ENCODE measurements at regions not wholly inside any gene's neighbourhood (a gene's known extent, or its start where the extent isn't known, plus 50 kb on each side); places are given as distances from the start of the nearest gene placed in this dataset.

DNA sequence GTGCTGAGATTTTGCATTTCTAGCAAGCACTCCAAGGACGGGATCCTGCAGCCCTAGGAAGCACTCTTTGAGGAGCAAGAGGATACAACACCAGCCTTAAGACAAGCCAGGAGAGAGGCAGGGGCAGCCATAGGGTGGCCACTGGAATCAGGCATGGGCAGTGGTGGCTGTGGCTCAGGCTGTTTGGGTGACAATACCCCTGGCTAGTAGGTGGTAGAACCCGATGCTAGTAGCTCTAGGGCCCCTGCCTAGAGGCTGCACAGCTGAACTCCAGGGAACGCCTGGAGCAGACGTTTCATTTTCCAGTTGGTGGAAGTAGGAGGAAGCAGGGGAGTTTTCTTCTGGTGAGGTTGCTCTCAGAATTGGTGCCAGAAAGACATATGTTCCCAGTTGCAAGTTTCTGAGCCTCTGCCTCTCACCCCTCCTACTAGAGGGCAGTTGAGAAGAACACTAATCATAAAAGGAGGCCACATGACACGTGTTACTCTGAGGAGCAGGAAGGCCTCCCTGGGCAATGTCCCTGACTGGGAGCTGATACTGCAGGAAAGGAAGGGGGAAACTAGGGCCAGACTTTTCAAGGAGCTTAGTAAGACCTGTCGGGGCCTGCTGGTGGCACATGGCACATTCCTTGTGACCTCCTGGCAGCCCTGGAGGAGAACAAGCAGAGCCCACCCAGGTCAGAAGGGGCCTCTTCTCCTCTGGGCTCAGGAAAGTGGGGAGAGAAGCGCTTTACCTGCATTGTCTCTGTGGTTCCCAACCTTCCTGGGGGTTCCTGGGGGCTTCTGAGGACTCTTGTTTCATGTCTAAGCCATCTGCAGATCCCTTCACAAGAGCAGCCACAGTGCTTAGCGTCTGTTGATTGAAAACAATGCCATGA, 56.6 kb upstream of the DRD2 start:
- no peak for ATAC-seq (ENCODE audit: low read depth)
- Histone ChIP-seq H3K4me2 (ENCODE audit: low read depth, low read length) (no peak overlapping the region), H2BK20ac (ENCODE audit: low read depth, low read length) (no peak overlapping the region), H3K79me1 (ENCODE audit: low read depth in 1 of 2, low read length in 2 of 2) (no peaks in the 10 kb centered on the region), H4K8ac (ENCODE audit: low read depth in 2 of 2, low read length in 2 of 2) (no peak overlapping the region), H3K9ac (ENCODE audit: low read depth, low read length) (no peak overlapping the region), H3K9me1 (ENCODE audit: insufficient read depth, low read length) (no peaks in the 10 kb centered on the region), H4K20me1 (ENCODE audit: insufficient read depth, low read length) (no peaks in the 10 kb centered on the region), H2AK5ac (ENCODE audit: low read depth, low read length) (no peak overlapping the region), H4K91ac (ENCODE audit: insufficient read depth, low read depth, low read length) (no peak overlapping the region), H3K4me3 (ENCODE audit: insufficient read depth, low read depth, low read length) (no peak overlapping the region), H3K23ac (ENCODE audit: low read depth, low read length) (no peak overlapping the region), H3K4ac (ENCODE audit: low read depth, low read length) (no peak overlapping the region), H3K56ac (ENCODE audit: extremely low read depth, insufficient read depth, low read length) (no peak overlapping the region), H3K18ac (ENCODE audit: low read depth, low read length) (no peak overlapping the region), H2BK15ac (ENCODE audit: low read depth, low read length) (no peak overlapping the region), H3K27ac (ENCODE audit: insufficient read depth, low read length) (no peak overlapping the region), H3K14ac (replicated peaks; ENCODE audit: low read depth, low read length) (no peak overlapping the region), H2AK9ac (replicated peaks; ENCODE audit: low read depth, low read length, poor library complexity) (no peak overlapping the region), H3K36me3 (ENCODE audit: control insufficient read depth, insufficient read depth, low read length) (no peaks in the 10 kb centered on the region), H3K9me3 (ENCODE audit: control insufficient read depth, insufficient read depth, low read length) (no peaks in the 10 kb centered on the region), H2BK5ac (ENCODE audit: low read depth, low read length, poor library complexity, severe bottlenecking) (no peak overlapping the region), H3K4me1 (ENCODE audit: control insufficient read depth, insufficient read depth, low read length) (no peaks in the 10 kb centered on the region), H2BK120ac (ENCODE audit: low read depth, low read length) (no peak overlapping the region), H2AFZ (replicated peaks; ENCODE audit: low read length, poor library complexity) (no peak overlapping the region), H3K27me3 (ENCODE audit: control insufficient read depth, insufficient read depth, low read length) (peaks cover 24% of the 10 kb centered on the region), H4K5ac (ENCODE audit: low read depth, low read length) (no peak overlapping the region)
- intact Hi-C loops (cut with micrococcal nuclease) (loop anchor here (1.0 to 10.0 kb wide), 4 partner anchors 150 to 1317 kb away; no protein-coding TSS in a partner anchor), in situ Hi-C loops (cut with MboI; ENCODE audit: low sequenced_read_pairs) (loop anchor here (5.0 to 25.0 kb wide), 2 partner anchors 225 to 1320 kb away; no protein-coding TSS in a partner anchor), dilution Hi-C loops (cut with HindIII; ENCODE audit: low sequenced_read_pairs, unreplicated experiment) (no loop called here)
- POLR2A ChIA-PET (ENCODE audit: unreplicated experiment) = no interaction called here
- 43% methylated on average over 1 of the region's 8 CpGs; no CpG with 5 or more reads in 1 of the 2 experiments for WGBS, 2 experiments (ENCODE audit: extremely low coverage in 2 of 2, insufficient read length in 1 of 2)
- CTCF ChIA-PET = interaction anchor here (0.6 kb wide), 1 partner anchor 37 kb away, joined by 3 read pairs; no protein-coding TSS in a partner anchor
- BruUV-seq (replicated peaks) = no TSS peak
- DNase-seq = no peak
- no peak for TF ChIP-seq MAZ (IDR thresholded peaks at IDR 0.05; ENCODE audit: borderline replicate concordance, low read depth, low read length)
- TF ChIP-seq CEBPB (IDR thresholded peaks at IDR 0.05; ENCODE audit: low read depth, low read length) = no peak
- TF ChIP-seq RAD21 (IDR thresholded peaks at IDR 0.05; ENCODE audit: low read length) = no peak
- TF ChIP-seq CHD1 (IDR thresholded peaks at IDR 0.05; ENCODE audit: low read depth, low read length) = no peak
- TF ChIP-seq, protein P1, sequence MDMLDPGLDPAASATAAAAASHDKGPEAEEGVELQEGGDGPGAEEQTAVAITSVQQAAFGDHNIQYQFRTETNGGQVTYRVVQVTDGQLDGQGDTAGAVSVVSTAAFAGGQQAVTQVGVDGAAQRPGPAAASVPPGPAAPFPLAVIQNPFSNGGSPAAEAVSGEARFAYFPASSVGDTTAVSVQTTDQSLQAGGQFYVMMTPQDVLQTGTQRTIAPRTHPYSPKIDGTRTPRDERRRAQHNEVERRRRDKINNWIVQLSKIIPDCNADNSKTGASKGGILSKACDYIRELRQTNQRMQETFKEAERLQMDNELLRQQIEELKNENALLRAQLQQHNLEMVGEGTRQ (IDR thresholded peaks at IDR 0.05; ENCODE audit: low read depth, low read length) = no peak
- no peak for TF ChIP-seq NFE2L2 (IDR thresholded peaks at IDR 0.05; ENCODE audit: low read depth, low read length)
- no peak for TF ChIP-seq FOS (IDR thresholded peaks at IDR 0.05; ENCODE audit: low read depth, low read length)
- TF ChIP-seq RCOR1 (IDR thresholded peaks at IDR 0.05; ENCODE audit: insufficient replicate concordance, low read length) = no peak
- TF ChIP-seq, protein P2, sequence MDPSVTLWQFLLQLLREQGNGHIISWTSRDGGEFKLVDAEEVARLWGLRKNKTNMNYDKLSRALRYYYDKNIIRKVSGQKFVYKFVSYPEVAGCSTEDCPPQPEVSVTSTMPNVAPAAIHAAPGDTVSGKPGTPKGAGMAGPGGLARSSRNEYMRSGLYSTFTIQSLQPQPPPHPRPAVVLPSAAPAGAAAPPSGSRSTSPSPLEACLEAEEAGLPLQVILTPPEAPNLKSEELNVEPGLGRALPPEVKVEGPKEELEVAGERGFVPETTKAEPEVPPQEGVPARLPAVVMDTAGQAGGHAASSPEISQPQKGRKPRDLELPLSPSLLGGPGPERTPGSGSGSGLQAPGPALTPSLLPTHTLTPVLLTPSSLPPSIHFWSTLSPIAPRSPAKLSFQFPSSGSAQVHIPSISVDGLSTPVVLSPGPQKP (IDR thresholded peaks at IDR 0.05; ENCODE audit: borderline replicate concordance, low read depth, low read length) = no peak
- TF ChIP-seq SMC3 (IDR thresholded peaks at IDR 0.05; ENCODE audit: low read depth, low read length) = no peak
- TF ChIP-seq, protein P3, sequence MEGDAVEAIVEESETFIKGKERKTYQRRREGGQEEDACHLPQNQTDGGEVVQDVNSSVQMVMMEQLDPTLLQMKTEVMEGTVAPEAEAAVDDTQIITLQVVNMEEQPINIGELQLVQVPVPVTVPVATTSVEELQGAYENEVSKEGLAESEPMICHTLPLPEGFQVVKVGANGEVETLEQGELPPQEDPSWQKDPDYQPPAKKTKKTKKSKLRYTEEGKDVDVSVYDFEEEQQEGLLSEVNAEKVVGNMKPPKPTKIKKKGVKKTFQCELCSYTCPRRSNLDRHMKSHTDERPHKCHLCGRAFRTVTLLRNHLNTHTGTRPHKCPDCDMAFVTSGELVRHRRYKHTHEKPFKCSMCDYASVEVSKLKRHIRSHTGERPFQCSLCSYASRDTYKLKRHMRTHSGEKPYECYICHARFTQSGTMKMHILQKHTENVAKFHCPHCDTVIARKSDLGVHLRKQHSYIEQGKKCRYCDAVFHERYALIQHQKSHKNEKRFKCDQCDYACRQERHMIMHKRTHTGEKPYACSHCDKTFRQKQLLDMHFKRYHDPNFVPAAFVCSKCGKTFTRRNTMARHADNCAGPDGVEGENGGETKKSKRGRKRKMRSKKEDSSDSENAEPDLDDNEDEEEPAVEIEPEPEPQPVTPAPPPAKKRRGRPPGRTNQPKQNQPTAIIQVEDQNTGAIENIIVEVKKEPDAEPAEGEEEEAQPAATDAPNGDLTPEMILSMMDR (conservative IDR thresholded peaks at IDR 0.05; ENCODE audit: low read depth, low read length) = no peak
- TF ChIP-seq BHLHE40 (IDR thresholded peaks at IDR 0.05; ENCODE audit: low read depth, low read length) = no peak
- no peak for TF ChIP-seq MXI1 (IDR thresholded peaks at IDR 0.05; ENCODE audit: borderline replicate concordance, low read depth, low read length)
- TF ChIP-seq POLR2A (IDR thresholded peaks at IDR 0.05; ENCODE audit: low read depth, low read length) = no peak
- TF ChIP-seq RFX5 (IDR thresholded peaks at IDR 0.05; ENCODE audit: low read depth, low read length) = no peak

All from IMR-90 (cell line).